ENCODE measurements at regions not wholly inside any gene's neighbourhood (a gene's known extent, or its start where the extent isn't known, plus 50 kb on each side); places are given as distances from the start of the nearest gene placed in this dataset.

DNA sequence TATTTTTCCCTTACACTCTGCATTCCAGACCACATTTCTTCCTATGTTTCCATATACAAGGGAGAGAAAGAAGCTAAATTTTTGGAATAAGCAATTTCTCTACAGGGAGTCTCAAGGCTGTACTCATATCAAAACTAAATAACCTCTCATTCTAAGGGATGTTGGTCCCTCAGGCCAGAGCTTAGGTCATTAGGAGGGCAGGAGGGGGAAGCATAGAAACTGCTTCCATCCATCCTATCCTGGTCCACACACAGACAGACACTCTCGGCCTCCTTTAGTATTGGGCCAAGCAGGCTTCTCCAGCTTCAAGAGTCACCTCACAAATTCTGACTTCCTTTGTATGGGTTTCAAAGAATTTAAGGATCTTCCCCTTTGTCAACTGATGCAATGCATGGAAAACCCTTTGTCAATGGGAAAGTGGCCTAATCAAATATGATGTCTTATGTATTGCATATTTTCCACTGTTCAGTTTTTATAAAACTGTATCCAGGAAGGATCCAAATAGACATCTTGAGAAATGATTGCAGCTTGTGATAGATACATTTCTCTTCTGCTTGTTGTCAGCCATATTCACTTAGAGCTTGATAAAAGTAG lies 140.7 kb upstream of the RARB start:
- TF ChIP-seq, protein P1, sequence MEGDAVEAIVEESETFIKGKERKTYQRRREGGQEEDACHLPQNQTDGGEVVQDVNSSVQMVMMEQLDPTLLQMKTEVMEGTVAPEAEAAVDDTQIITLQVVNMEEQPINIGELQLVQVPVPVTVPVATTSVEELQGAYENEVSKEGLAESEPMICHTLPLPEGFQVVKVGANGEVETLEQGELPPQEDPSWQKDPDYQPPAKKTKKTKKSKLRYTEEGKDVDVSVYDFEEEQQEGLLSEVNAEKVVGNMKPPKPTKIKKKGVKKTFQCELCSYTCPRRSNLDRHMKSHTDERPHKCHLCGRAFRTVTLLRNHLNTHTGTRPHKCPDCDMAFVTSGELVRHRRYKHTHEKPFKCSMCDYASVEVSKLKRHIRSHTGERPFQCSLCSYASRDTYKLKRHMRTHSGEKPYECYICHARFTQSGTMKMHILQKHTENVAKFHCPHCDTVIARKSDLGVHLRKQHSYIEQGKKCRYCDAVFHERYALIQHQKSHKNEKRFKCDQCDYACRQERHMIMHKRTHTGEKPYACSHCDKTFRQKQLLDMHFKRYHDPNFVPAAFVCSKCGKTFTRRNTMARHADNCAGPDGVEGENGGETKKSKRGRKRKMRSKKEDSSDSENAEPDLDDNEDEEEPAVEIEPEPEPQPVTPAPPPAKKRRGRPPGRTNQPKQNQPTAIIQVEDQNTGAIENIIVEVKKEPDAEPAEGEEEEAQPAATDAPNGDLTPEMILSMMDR (conservative IDR thresholded peaks at IDR 0.05; ENCODE audit: low read length), result no peak
- DNase-seq (ENCODE audit: low read depth), result no peak
- H3K4me3 ChIP-seq (ENCODE audit: low read length), result no peak overlapping the region

DNA sequence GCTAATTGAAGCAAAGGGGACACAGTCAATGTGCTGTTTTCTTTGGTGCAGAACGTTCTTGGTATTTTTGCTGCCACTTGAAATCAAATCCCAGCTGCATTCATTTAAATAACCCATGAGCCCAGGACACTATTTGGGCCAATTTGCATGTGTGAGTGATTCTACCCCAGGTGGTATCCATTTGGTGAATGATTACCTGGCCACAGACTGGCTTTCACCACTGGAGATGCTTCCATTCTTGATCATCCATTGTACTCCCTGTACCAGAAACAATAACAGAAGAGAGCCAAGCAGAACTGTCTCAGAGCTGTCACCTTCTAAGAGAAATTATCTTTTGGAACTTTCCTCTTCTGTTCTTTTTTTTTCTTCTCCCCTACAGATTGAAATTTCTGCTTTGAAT lies 139.7 kb upstream of the RARB start:
- no peak for DNase-seq (ENCODE audit: low read depth)
- H3K4me3 ChIP-seq (ENCODE audit: low read length), result no peak overlapping the region
- TF ChIP-seq, protein P1 (conservative IDR thresholded peaks at IDR 0.05; ENCODE audit: low read length), result no peak

DNA sequence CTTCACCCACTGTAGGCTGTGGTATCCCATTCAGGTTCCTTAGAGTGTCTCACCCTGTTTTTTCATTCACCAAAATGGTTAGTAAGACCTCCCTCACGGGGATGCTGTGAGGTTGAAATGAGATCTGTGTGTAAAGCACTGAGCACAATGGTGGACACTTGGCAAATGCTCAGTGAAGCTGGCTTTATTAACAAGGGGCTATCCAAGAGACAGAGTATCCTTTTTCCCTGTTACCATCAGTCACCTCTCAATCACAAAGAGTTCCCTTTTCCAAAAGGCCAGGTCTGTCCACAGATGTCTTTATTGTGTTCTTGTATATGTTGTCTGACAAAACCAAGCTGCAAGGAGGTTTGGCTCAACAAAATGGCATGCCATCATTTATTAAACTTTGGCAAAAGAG lies 138.9 kb upstream of the RARB start:
- TF ChIP-seq, protein P1 (conservative IDR thresholded peaks at IDR 0.05; ENCODE audit: low read length), result no peak
- no peak for DNase-seq (ENCODE audit: low read depth)
- H3K4me3 ChIP-seq (ENCODE audit: low read length), result no peak overlapping the region

DNA sequence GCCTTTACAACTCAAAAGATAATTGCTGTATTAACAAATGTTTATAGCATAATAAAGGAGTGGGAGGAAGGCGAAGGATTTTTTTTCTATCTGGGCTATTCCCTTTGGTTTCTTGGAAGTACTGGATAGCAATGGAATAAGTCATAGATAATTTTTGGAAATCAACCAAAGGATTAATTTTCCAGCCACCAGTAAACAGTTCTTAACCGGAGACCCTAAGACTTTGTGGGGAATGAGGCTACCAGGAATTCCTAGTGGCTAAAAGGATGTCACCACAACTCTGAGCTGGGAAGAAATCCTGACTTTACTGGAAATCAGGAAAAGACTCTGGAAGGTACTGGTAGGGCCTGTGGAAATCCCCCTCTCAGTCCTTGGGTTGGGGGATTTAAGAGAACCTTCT lies 138.4 kb upstream of the RARB start:
- TF ChIP-seq, protein P1 (conservative IDR thresholded peaks at IDR 0.05; ENCODE audit: low read length), result no peak
- no peak overlapping the region for H3K4me3 ChIP-seq (ENCODE audit: low read length)

DNA sequence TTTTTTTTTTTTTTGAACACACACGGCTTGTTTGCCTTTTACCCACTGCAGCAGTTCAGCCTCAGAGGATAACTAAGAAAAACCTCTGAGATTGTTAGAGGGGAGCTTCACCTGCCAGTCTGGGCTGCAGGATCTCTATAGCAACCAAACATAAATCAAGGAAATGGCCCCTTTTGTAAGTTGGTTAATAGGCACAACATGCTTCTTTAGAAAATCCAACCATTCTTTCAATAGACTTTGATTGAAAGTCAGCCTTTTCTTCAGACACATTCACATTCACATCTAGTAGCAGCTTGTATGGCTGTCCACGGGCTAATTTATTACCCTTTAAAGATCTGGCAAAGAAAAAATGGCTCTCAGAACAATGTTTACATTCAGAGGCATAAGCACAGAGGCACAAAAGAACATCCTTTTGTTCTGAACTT lies 136.6 kb upstream of the RARB start:
- no peak overlapping the region for H3K4me3 ChIP-seq (ENCODE audit: low read length)
- TF ChIP-seq, protein P1 (conservative IDR thresholded peaks at IDR 0.05; ENCODE audit: low read length), result no peak
- no peak for DNase-seq (ENCODE audit: low read depth)

More for the DNA sequence above, 138.4 kb upstream of the RARB start:
- DNase-seq (ENCODE audit: low read depth), result no peak

DNA sequence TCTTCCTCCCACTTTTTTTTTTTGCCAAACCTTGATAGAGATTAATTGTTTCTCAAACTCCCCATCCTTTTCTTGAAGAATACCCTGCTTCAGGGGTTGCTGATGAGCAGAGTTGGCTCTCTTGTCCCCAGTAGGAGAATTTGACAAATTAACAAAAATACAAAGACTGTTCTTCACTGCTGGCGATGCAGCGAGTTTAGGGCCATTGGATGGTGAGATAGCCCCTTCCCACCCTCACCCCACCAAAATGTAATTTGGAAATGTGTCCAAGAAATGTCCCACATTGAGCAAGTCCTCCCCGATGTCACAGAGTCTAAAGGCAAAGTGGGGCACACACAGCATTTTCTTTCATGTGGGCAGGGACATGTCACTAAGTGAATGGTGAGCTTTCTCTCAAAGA lies 136.0 kb upstream of the RARB start:
- no peak overlapping the region for H3K4me3 ChIP-seq (ENCODE audit: low read length)
- no peak for DNase-seq (ENCODE audit: low read depth)
- TF ChIP-seq, protein P1 (conservative IDR thresholded peaks at IDR 0.05; ENCODE audit: low read length), result no peak

DNA sequence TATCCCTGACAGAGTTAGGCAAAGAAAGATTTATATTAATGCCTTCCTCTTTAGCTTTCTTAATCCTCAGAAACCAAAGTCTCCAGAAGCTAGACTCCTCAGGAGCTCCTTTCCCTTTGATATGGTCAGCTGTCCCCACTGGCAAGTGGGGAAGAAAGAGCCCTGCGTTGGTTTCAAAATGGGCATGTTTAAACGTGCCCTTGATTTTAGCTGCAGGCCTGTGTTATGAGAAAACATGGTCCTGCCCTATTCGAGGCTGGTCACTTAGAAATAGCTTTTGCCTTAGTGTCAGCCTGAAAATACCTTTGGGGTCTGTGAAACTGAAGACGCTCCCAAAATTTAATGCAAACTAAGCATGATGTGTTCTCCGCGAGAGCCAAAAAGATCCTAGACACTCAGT lies 135.5 kb upstream of the RARB start:
- TF ChIP-seq, protein P1 (conservative IDR thresholded peaks at IDR 0.05; ENCODE audit: low read length), result no peak
- H3K4me3 ChIP-seq (ENCODE audit: low read length), result no peak overlapping the region
- no peak for DNase-seq (ENCODE audit: low read depth)

Measured in AG10803 (cell line).